ENCODE measurements at regions not wholly inside any gene's neighbourhood (a gene's known extent, or its start where the extent isn't known, plus 50 kb on each side); places are given as distances from the start of the nearest gene placed in this dataset.

GRCh38 chr7:81611805-81612204 lies 158.0 kb downstream of the HGF start:
- Histone ChIP-seq H2AFZ (no peak overlapping the region), H3K27ac (no peak overlapping the region), H3K9me3 (ENCODE audit: low read depth) (no peaks in the 10 kb centered on the region), H3K9me2 (ENCODE audit: insufficient read depth) (no peaks in the 10 kb centered on the region), H3K4me2 (ENCODE audit: unreplicated experiment) (no peak overlapping the region), H4K20me1 (ENCODE audit: insufficient read depth) (no peaks in the 10 kb centered on the region), H3K4me1 (ENCODE audit: insufficient read depth) (peaks cover 4% of the 10 kb centered on the region), H3K9ac (no peak overlapping the region), H3K79me2 (ENCODE audit: insufficient read depth) (no peaks in the 10 kb centered on the region), H3K36me3 (ENCODE audit: low read depth) (no peaks in the 10 kb centered on the region), H3K27me3 (replicated peaks; ENCODE audit: insufficient read depth) (no peaks in the 10 kb centered on the region), H3K4me3 (no peak overlapping the region), H3F3A (ENCODE audit: insufficient read depth) (peaks cover 7% of the 10 kb centered on the region; the same call in 1 of the 2 replicates)
- 95 to 100% methylated on average over 1 of the region's 1 CpG for WGBS, 2 experiments (ENCODE audit: low coverage in 1 of 2, low lambda C conversion rate in 2 of 2, missing lambda C conversion rate in 2 of 2)
- DNase-seq, result no peak
- in situ Hi-C loops (cut with MboI), result no loop called here
- TF ChIP-seq EZH2 (IDR thresholded peaks at IDR 0.05; ENCODE audit: insufficient read depth, poor library complexity, severe bottlenecking) (no peak), EZH2phosphoT487 (IDR thresholded peaks at IDR 0.05; ENCODE audit: insufficient read depth, low read depth) (no peak)

GRCh38 chr7:81611040-81611439 lies 158.8 kb downstream of the HGF start:
- Histone ChIP-seq H3K79me2 (ENCODE audit: insufficient read depth) (no peaks in the 10 kb centered on the region), H3K27ac (no peak overlapping the region), H4K20me1 (ENCODE audit: insufficient read depth) (no peaks in the 10 kb centered on the region), H3K4me1 (ENCODE audit: insufficient read depth) (no peaks in the 10 kb centered on the region), H3K27me3 (replicated peaks; ENCODE audit: insufficient read depth) (no peaks in the 10 kb centered on the region), H3K9me3 (ENCODE audit: low read depth) (no peaks in the 10 kb centered on the region), H3K9me2 (ENCODE audit: insufficient read depth) (no peaks in the 10 kb centered on the region), H2AFZ (no peak overlapping the region), H3K4me3 (no peak overlapping the region), H3F3A (ENCODE audit: insufficient read depth) (peaks cover 7% of the 10 kb centered on the region; the same call in 1 of the 2 replicates), H3K9ac (no peak overlapping the region), H3K4me2 (ENCODE audit: unreplicated experiment) (no peak overlapping the region), H3K36me3 (ENCODE audit: low read depth) (no peaks in the 10 kb centered on the region)
- no peak for DNase-seq
- TF ChIP-seq EZH2phosphoT487 (IDR thresholded peaks at IDR 0.05; ENCODE audit: insufficient read depth, low read depth) (no peak), EZH2 (IDR thresholded peaks at IDR 0.05; ENCODE audit: insufficient read depth, poor library complexity, severe bottlenecking) (no peak)
- in situ Hi-C loops (cut with MboI), result no loop called here
- 93 to 94% methylated on average over 27 of the region's 27 CpGs for WGBS, 2 experiments (ENCODE audit: low coverage in 1 of 2, low lambda C conversion rate in 2 of 2, missing lambda C conversion rate in 2 of 2)

- Histone ChIP-seq H3K4me2 (ENCODE audit: unreplicated experiment) (no peak overlapping the region), H3K4me3 (no peak overlapping the region), H3K4me1 (ENCODE audit: insufficient read depth) (no peaks in the 10 kb centered on the region), H3K9ac (no peak overlapping the region), H2AFZ (no peak overlapping the region), H3K9me3 (ENCODE audit: low read depth) (no peaks in the 10 kb centered on the region), H3K27me3 (replicated peaks; ENCODE audit: insufficient read depth) (no peaks in the 10 kb centered on the region), H3K27ac (no peak overlapping the region), H3K79me2 (ENCODE audit: insufficient read depth) (no peaks in the 10 kb centered on the region), H4K20me1 (ENCODE audit: insufficient read depth) (no peaks in the 10 kb centered on the region), H3K9me2 (ENCODE audit: insufficient read depth) (no peaks in the 10 kb centered on the region), H3K36me3 (ENCODE audit: low read depth) (no peaks in the 10 kb centered on the region), H3F3A (ENCODE audit: insufficient read depth) (peaks cover 7% of the 10 kb centered on the region; the same call in 1 of the 2 replicates)
- DNase-seq, result peak; percentile 60
- TF ChIP-seq EZH2phosphoT487 (IDR thresholded peaks at IDR 0.05; ENCODE audit: insufficient read depth, low read depth) (no peak), EZH2 (IDR thresholded peaks at IDR 0.05; ENCODE audit: insufficient read depth, poor library complexity, severe bottlenecking) (no peak)
- in situ Hi-C loops (cut with MboI), result no loop called here
- WGBS, 2 experiments (ENCODE audit: low coverage in 1 of 2, low lambda C conversion rate in 2 of 2, missing lambda C conversion rate in 2 of 2), result 76 to 79% methylated on average over 6 of the region's 6 CpGs
Observed at GRCh38 chr7:81608748-81609382, 161.0 kb downstream of the HGF start.

- no peaks in the 10 kb centered on the region for H3K4me1 ChIP-seq (ENCODE audit: insufficient read depth)
- no peak overlapping the region for H3K4me3 ChIP-seq
- H3K27ac ChIP-seq, result no peak overlapping the region
- peaks cover 7% of the 10 kb centered on the region; the same call in 1 of the 2 replicates for H3F3A ChIP-seq (ENCODE audit: insufficient read depth)
- H2AFZ ChIP-seq, result no peak overlapping the region
- H4K20me1 ChIP-seq (ENCODE audit: insufficient read depth), result no peaks in the 10 kb centered on the region
- H3K36me3 ChIP-seq (ENCODE audit: low read depth), result no peaks in the 10 kb centered on the region
- H3K4me2 ChIP-seq (ENCODE audit: unreplicated experiment), result no peak overlapping the region
- TF ChIP-seq EZH2phosphoT487 (IDR thresholded peaks at IDR 0.05; ENCODE audit: insufficient read depth, low read depth) (no peak), EZH2 (IDR thresholded peaks at IDR 0.05; ENCODE audit: insufficient read depth, poor library complexity, severe bottlenecking) (no peak)
- in situ Hi-C loops (cut with MboI), result no loop called here
- no peak overlapping the region for H3K9ac ChIP-seq
- H3K79me2 ChIP-seq (ENCODE audit: insufficient read depth), result no peaks in the 10 kb centered on the region
- DNase-seq, result peak; percentile 18
- no peaks in the 10 kb centered on the region for H3K9me2 ChIP-seq (ENCODE audit: insufficient read depth)
- H3K9me3 ChIP-seq (ENCODE audit: low read depth), result no peaks in the 10 kb centered on the region
- no peaks in the 10 kb centered on the region for H3K27me3 ChIP-seq (replicated peaks; ENCODE audit: insufficient read depth)
Observed at GRCh38 chr7:81607987-81608386, 161.9 kb downstream of the HGF start.
